ENCODE measurements at regions not wholly inside any gene's neighbourhood (a gene's known extent, or its start where the extent isn't known, plus 50 kb on each side); places are given as distances from the start of the nearest gene placed in this dataset.

- TF ChIP-seq CTCF (IDR thresholded peaks at IDR 0.05): no peak
- no peak for DNase-seq
- Mint-ChIP-seq H3K27me3 (ENCODE audit: insufficient read depth) (peaks cover 1% of the 10 kb centered on the region; the same call in 1 of the 2 replicates), H3K9me3 (peaks cover 38% of the 10 kb centered on the region), H3K36me3 (ENCODE audit: low read depth) (no peaks in the 10 kb centered on the region), H3K4me1 (ENCODE audit: low read depth) (no peaks in the 10 kb centered on the region), H3K27ac (no peak overlapping the region), H3K4me3 (no peak overlapping the region)
These were observed 441.4 kb downstream of the IGSF11 start for GRCh38 chr3:118593277-118593670.

GRCh38 chr3:118597184-118597583 lies 437.5 kb downstream of the IGSF11 start:
- Mint-ChIP-seq H3K27me3 (ENCODE audit: insufficient read depth) (peaks cover 1% of the 10 kb centered on the region; the same call in 1 of the 2 replicates), H3K9me3 (peaks cover 15% of the 10 kb centered on the region), H3K4me3 (no peak overlapping the region), H3K27ac (no peak overlapping the region), H3K4me1 (ENCODE audit: low read depth) (no peaks in the 10 kb centered on the region), H3K36me3 (ENCODE audit: low read depth) (no peaks in the 10 kb centered on the region)
- no peak for TF ChIP-seq CTCF (IDR thresholded peaks at IDR 0.05)
- DNase-seq: no peak

GRCh38 chr3:118607915-118608820 lies 426.5 kb downstream of the IGSF11 start:
- H3K27me3 Mint-ChIP-seq (ENCODE audit: insufficient read depth): no peaks in the 10 kb centered on the region
- no peaks in the 10 kb centered on the region for H3K4me1 Mint-ChIP-seq (ENCODE audit: low read depth)
- no peak for TF ChIP-seq CTCF (IDR thresholded peaks at IDR 0.05)
- DNase-seq: no peak
- H3K27ac Mint-ChIP-seq: no peak overlapping the region
- H3K4me3 Mint-ChIP-seq: no peak overlapping the region
- H3K36me3 Mint-ChIP-seq (ENCODE audit: low read depth): no peaks in the 10 kb centered on the region
- peaks cover 46% of the 10 kb centered on the region for H3K9me3 Mint-ChIP-seq

- Mint-ChIP-seq H3K4me3 (no peak overlapping the region), H3K4me1 (ENCODE audit: low read depth) (no peaks in the 10 kb centered on the region), H3K27ac (no peak overlapping the region), H3K27me3 (ENCODE audit: insufficient read depth) (peaks cover 2% of the 10 kb centered on the region), H3K9me3 (peaks cover 17% of the 10 kb centered on the region), H3K36me3 (ENCODE audit: low read depth) (no peaks in the 10 kb centered on the region)
- TF ChIP-seq CTCF (IDR thresholded peaks at IDR 0.05): no peak
- no peak for DNase-seq
These were observed 416.2 kb downstream of the IGSF11 start for GRCh38 chr3:118618247-118619040.

GRCh38 chr3:118626453-118626852 lies 408.2 kb downstream of the IGSF11 start:
- H3K9me3 Mint-ChIP-seq: peaks cover 27% of the 10 kb centered on the region
- no peaks in the 10 kb centered on the region for H3K36me3 Mint-ChIP-seq (ENCODE audit: low read depth)

More at GRCh38 chr3:118626453-118626852, 408.2 kb downstream of the IGSF11 start:
- no peak overlapping the region for H3K4me3 Mint-ChIP-seq
- no peak overlapping the region for H3K27ac Mint-ChIP-seq
- H3K27me3 Mint-ChIP-seq (ENCODE audit: insufficient read depth): no peaks in the 10 kb centered on the region
- TF ChIP-seq CTCF (IDR thresholded peaks at IDR 0.05): no peak
- DNase-seq: no peak
- no peaks in the 10 kb centered on the region for H3K4me1 Mint-ChIP-seq (ENCODE audit: low read depth)
